Upper lobe of right lung (tissue), 1 donor: ENCODE measurements at regions not wholly inside any gene's neighbourhood (a gene's known extent, or its start where the extent isn't known, plus 50 kb on each side); places are given as distances from the start of the nearest gene placed in this dataset.
A peak's percentile ranks its signal among the peaks of the same experiment; 100 is the strongest.

ENCODE experiments used
- ATAC-seq: fragments of 200-7000 bp; cut with Tn5 transposase; one replicate; pipeline ENCODE4 v1.9.1; 2020; ENCODE audit warnings: mild to moderate bottlenecking, moderate library complexity
- DNase-seq: peaks from one replicate; pipeline ENCODE4 v3.0.0-alpha.2; 2020
- H3K27ac ChIP-seq: fragments of 200-600 bp; one replicate; pipeline ENCODE4 v1.8.0; 2022
- H3K27me3 ChIP-seq: fragments of 200-600 bp; one replicate; pipeline ENCODE4 v1.8.0; 2022; ENCODE audit warnings: mild to moderate bottlenecking
- H3K36me3 ChIP-seq: fragments of 200-600 bp; one replicate; pipeline ENCODE4 v1.8.0; 2022
- H3K4me1 ChIP-seq: fragments of 200-600 bp; one replicate; pipeline ENCODE4 v1.8.0; 2022
- H3K4me3 ChIP-seq: fragments of 200-600 bp; one replicate; pipeline ENCODE4 v1.8.0; 2022; ENCODE audit warnings: mild to moderate bottlenecking
- H3K9me3 ChIP-seq: fragments of 200-600 bp; one replicate; pipeline ENCODE4 v1.8.0; 2022
- CTCF ChIP-seq: fragments of 200-600 bp; IDR thresholded peaks from one replicate; pipeline ENCODE4 v1.8.0; 2022; ENCODE audit warnings: antibody characterized with exemption
- intact Hi-C: fragments of 100-400 bp; cut with DNase I; formaldehyde crosslinking; loops from one replicate; pipeline ENCODE4 v1.11.0; 2022
- donor health status: DM: no; HTN: yes; CAD: no; lungs with severe emphysema.

DNA sequence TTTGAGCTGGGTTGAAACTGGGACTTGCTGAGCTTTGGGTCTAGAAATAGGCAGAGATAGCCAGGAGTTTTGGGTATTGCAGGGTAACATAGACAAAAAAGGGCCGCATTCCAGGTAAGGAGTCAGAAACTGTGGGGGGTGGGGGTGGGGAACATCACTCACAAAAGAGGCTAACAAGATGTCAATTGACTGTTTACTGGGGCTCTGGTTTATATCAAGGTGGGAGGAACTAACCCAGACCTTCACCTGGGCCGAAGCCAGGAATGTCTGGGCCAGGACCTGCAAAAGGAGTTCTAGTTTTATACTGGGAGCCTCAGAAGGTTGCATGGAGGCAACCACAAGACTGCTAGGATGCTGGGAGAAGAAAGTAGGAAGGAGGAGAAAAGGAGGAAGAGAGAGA is 154.4 kb downstream of the EMP1 start:
- no peak for DNase-seq

GRCh38 chr12:13350381-13350780 is 153.9 kb downstream of the EMP1 start:
- intact Hi-C loops, result no loop called here
- Histone ChIP-seq H3K27ac (no peak overlapping the region), H3K9me3 (no peaks in the 10 kb centered on the region), H3K4me1 (no peaks in the 10 kb centered on the region), H3K4me3 (no peak overlapping the region), H3K36me3 (no peaks in the 10 kb centered on the region), H3K27me3 (no peaks in the 10 kb centered on the region)
- TF ChIP-seq CTCF, result no peak
- ATAC-seq, result no peak
- no peak for DNase-seq

More for the DNA sequence above, 154.4 kb downstream of the EMP1 start:
- H3K36me3 ChIP-seq, result no peaks in the 10 kb centered on the region
- no peak overlapping the region for H3K4me3 ChIP-seq
- ATAC-seq, result no peak
- H3K27ac ChIP-seq, result no peak overlapping the region
- no peaks in the 10 kb centered on the region for H3K27me3 ChIP-seq
- intact Hi-C loops, result no loop called here
- H3K4me1 ChIP-seq, result no peaks in the 10 kb centered on the region
- no peaks in the 10 kb centered on the region for H3K9me3 ChIP-seq
- TF ChIP-seq CTCF, result no peak

- no peak for TF ChIP-seq CTCF
- Histone ChIP-seq H3K4me3 (no peak overlapping the region), H3K36me3 (no peaks in the 10 kb centered on the region), H3K27ac (no peak overlapping the region), H3K4me1 (no peaks in the 10 kb centered on the region), H3K27me3 (no peaks in the 10 kb centered on the region), H3K9me3 (no peaks in the 10 kb centered on the region)
- intact Hi-C loops, result no loop called here
- no peak for ATAC-seq
- no peak for DNase-seq
Measured at GRCh38 chr12:13348464-13348863, 151.9 kb downstream of the EMP1 start.

DNA sequence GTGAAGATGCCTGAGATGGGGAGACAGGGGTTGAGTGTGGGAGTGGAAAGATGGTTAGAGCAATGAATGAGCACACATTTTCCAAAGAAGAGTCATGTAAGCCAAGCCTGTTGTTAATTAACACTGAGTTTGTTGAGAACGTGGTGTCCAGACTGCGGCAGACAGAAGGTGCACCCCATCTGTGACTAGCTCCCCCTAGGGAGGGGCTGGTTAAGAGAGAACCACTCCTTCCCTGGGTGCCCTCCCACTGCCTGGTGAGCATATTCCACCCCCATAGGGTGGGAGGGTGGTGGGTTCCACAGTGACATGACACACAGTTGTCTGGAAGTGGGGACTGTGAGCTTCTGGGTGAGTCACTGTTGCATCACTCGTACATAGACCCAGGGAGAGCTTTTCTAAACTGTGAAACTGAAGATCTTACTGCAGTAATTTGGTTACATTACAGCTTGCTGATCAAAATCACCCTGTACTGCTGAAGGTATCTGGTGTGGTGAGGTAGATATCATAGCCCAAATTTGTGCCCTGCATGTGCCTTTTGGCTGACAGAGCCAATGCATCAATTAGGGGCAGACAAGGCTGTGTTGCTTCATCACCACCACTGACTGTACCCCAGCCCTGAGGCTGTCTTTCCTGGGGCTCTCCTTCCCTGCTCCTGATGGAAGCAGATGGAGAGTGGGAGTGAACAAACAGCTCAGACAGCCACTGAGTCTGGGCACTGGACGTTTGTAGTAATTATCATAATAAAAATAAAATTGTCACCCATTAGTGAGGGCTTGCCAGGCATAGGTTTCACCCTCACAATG is 150.9 kb downstream of the EMP1 start:
- ATAC-seq, result peak; percentile 16
- no peak for DNase-seq
- Histone ChIP-seq H3K36me3 (no peaks in the 10 kb centered on the region), H3K27ac (no peak overlapping the region), H3K4me1 (no peaks in the 10 kb centered on the region), H3K27me3 (no peaks in the 10 kb centered on the region), H3K4me3 (no peak overlapping the region), H3K9me3 (no peaks in the 10 kb centered on the region)
- no peak for TF ChIP-seq CTCF
- intact Hi-C loops, result no loop called here

GRCh38 chr12:13345722-13346121 is 149.2 kb downstream of the EMP1 start:
- Histone ChIP-seq H3K9me3 (no peaks in the 10 kb centered on the region), H3K4me3 (no peak overlapping the region), H3K27me3 (no peaks in the 10 kb centered on the region), H3K4me1 (no peaks in the 10 kb centered on the region), H3K27ac (no peak overlapping the region), H3K36me3 (no peaks in the 10 kb centered on the region)
- DNase-seq (no peak), ATAC-seq (peak; percentile 46)
- TF ChIP-seq CTCF, result no peak
- intact Hi-C loops, result no loop called here

GRCh38 chr12:13343375-13343774 is 146.8 kb downstream of the EMP1 start:
- no peak for ATAC-seq
- no peak for TF ChIP-seq CTCF
- H3K9me3 ChIP-seq, result no peaks in the 10 kb centered on the region
- H3K27me3 ChIP-seq, result no peaks in the 10 kb centered on the region
- no peaks in the 10 kb centered on the region for H3K4me1 ChIP-seq
- no peak overlapping the region for H3K4me3 ChIP-seq
- DNase-seq, result no peak
- no peak overlapping the region for H3K27ac ChIP-seq
- intact Hi-C loops, result no loop called here
- H3K36me3 ChIP-seq, result no peaks in the 10 kb centered on the region
